HUES6 (cell line): ENCODE measurements at regions not wholly inside any gene's neighbourhood (a gene's known extent, or its start where the extent isn't known, plus 50 kb on each side); places are given as distances from the start of the nearest gene placed in this dataset.

Source experiments
- H3K27ac ChIP-seq: 2 replicates; pipeline ENCODE4 v1.7.0; 2013; ENCODE audit warnings: low read depth, mild to moderate bottlenecking, low read length, inconsistent platforms
- H3K27me3 ChIP-seq: 2 replicates; pipeline ENCODE4 v1.6.1; 2013; ENCODE audit warnings: low read length; ENCODE audit not compliant: control insufficient read depth, insufficient read depth
- H3K36me3 ChIP-seq: 2 replicates; pipeline ENCODE4 v1.6.1; 2013; ENCODE audit warnings: low read length; ENCODE audit not compliant: control insufficient read depth, insufficient read depth
- H3K4me1 ChIP-seq: 2 replicates; pipeline ENCODE4 v1.6.1; 2013; ENCODE audit warnings: low read length; ENCODE audit not compliant: control insufficient read depth, insufficient read depth
- H3K4me3 ChIP-seq: 2 replicates; pipeline ENCODE4 v1.5.1; 2013; ENCODE audit warnings: low read depth, low read length
- H3K9ac ChIP-seq: one replicate; pipeline ENCODE4 v1.6.1; 2013; ENCODE audit warnings: mild to moderate bottlenecking, low read length
- H3K9me3 ChIP-seq: 2 replicates; pipeline ENCODE4 v1.6.1; 2013; ENCODE audit warnings: low read depth, low read length; ENCODE audit not compliant: control insufficient read depth, insufficient read depth

GRCh38 chr11:80448709-80449108, 1007.9 kb upstream of the TENM4 start:
- Histone ChIP-seq H3K4me3 (no peak overlapping the region), H3K4me1 (no peaks in the 10 kb centered on the region), H3K36me3 (no peaks in the 10 kb centered on the region), H3K9ac (no peak overlapping the region), H3K27me3 (no peaks in the 10 kb centered on the region), H3K9me3 (no peaks in the 10 kb centered on the region), H3K27ac (no peak overlapping the region)

- Histone ChIP-seq H3K9ac (no peak overlapping the region), H3K4me3 (no peak overlapping the region)
These were observed 1002.3 kb upstream of the TENM4 start for GRCh38 chr11:80443177-80443576.

GRCh38 chr11:80441821-80442220, 1001.0 kb upstream of the TENM4 start:
- no peaks in the 10 kb centered on the region for H3K27me3 ChIP-seq
- no peak overlapping the region for H3K27ac ChIP-seq
- H3K4me3 ChIP-seq, result no peak overlapping the region
- H3K36me3 ChIP-seq, result no peaks in the 10 kb centered on the region
- H3K9me3 ChIP-seq, result no peaks in the 10 kb centered on the region
- no peak overlapping the region for H3K9ac ChIP-seq
- H3K4me1 ChIP-seq, result no peaks in the 10 kb centered on the region

More at GRCh38 chr11:80443177-80443576, 1002.3 kb upstream of the TENM4 start:
- Histone ChIP-seq H3K4me1 (no peaks in the 10 kb centered on the region), H3K27me3 (no peaks in the 10 kb centered on the region), H3K27ac (no peak overlapping the region), H3K36me3 (no peaks in the 10 kb centered on the region), H3K9me3 (no peaks in the 10 kb centered on the region)

GRCh38 chr11:80440835-80441234, 1000.0 kb upstream of the TENM4 start:
- Histone ChIP-seq H3K36me3 (no peaks in the 10 kb centered on the region), H3K27me3 (no peaks in the 10 kb centered on the region), H3K4me1 (no peaks in the 10 kb centered on the region), H3K9me3 (no peaks in the 10 kb centered on the region), H3K9ac (no peak overlapping the region), H3K4me3 (no peak overlapping the region), H3K27ac (no peak overlapping the region)

GRCh38 chr11:80436547-80436946, 995.7 kb upstream of the TENM4 start:
- H3K36me3 ChIP-seq, result no peaks in the 10 kb centered on the region
- H3K9me3 ChIP-seq, result no peaks in the 10 kb centered on the region
- no peaks in the 10 kb centered on the region for H3K4me1 ChIP-seq
- H3K27ac ChIP-seq, result no peak overlapping the region
- H3K9ac ChIP-seq, result no peak overlapping the region
- H3K4me3 ChIP-seq, result no peak overlapping the region
- no peaks in the 10 kb centered on the region for H3K27me3 ChIP-seq

- H3K4me3 ChIP-seq, result no peak overlapping the region
- H3K27ac ChIP-seq, result no peak overlapping the region
- no peaks in the 10 kb centered on the region for H3K36me3 ChIP-seq
- no peaks in the 10 kb centered on the region for H3K27me3 ChIP-seq
- H3K9ac ChIP-seq, result no peak overlapping the region
- H3K9me3 ChIP-seq, result no peaks in the 10 kb centered on the region
- no peaks in the 10 kb centered on the region for H3K4me1 ChIP-seq
These were observed 994.5 kb upstream of the TENM4 start for GRCh38 chr11:80435345-80435744.

- Histone ChIP-seq H3K27ac (no peak overlapping the region), H3K27me3 (no peaks in the 10 kb centered on the region), H3K9me3 (no peaks in the 10 kb centered on the region), H3K4me1 (no peaks in the 10 kb centered on the region), H3K4me3 (no peak overlapping the region), H3K36me3 (no peaks in the 10 kb centered on the region), H3K9ac (no peak overlapping the region)
These were observed 991.2 kb upstream of the TENM4 start for GRCh38 chr11:80432057-80432456.

GRCh38 chr11:80424012-80424695, 983.3 kb upstream of the TENM4 start:
- H3K27me3 ChIP-seq, result no peaks in the 10 kb centered on the region

GRCh38 chr11:80420374-80420773, 979.5 kb upstream of the TENM4 start:
- Histone ChIP-seq H3K36me3 (no peaks in the 10 kb centered on the region), H3K27me3 (no peaks in the 10 kb centered on the region), H3K27ac (no peak overlapping the region), H3K9ac (no peak overlapping the region), H3K4me3 (no peak overlapping the region), H3K9me3 (no peaks in the 10 kb centered on the region), H3K4me1 (no peaks in the 10 kb centered on the region)

More at GRCh38 chr11:80424012-80424695, 983.3 kb upstream of the TENM4 start:
- no peaks in the 10 kb centered on the region for H3K4me1 ChIP-seq
- H3K27ac ChIP-seq, result no peak overlapping the region
- H3K4me3 ChIP-seq, result no peak overlapping the region
- no peaks in the 10 kb centered on the region for H3K9me3 ChIP-seq
- no peak overlapping the region for H3K9ac ChIP-seq
- H3K36me3 ChIP-seq, result no peaks in the 10 kb centered on the region

- H3K27ac ChIP-seq, result no peak overlapping the region
- H3K4me1 ChIP-seq, result no peaks in the 10 kb centered on the region
- H3K36me3 ChIP-seq, result no peaks in the 10 kb centered on the region
- no peaks in the 10 kb centered on the region for H3K9me3 ChIP-seq
- H3K9ac ChIP-seq, result no peak overlapping the region
- no peaks in the 10 kb centered on the region for H3K27me3 ChIP-seq
- no peak overlapping the region for H3K4me3 ChIP-seq
These were observed 976.9 kb upstream of the TENM4 start for GRCh38 chr11:80417681-80418080.

- no peaks in the 10 kb centered on the region for H3K4me1 ChIP-seq
- H3K27me3 ChIP-seq, result no peaks in the 10 kb centered on the region
- H3K9ac ChIP-seq, result no peak overlapping the region
- peaks cover 5% of the 10 kb centered on the region; the same call in 1 of the 2 replicates for H3K9me3 ChIP-seq
- H3K36me3 ChIP-seq, result no peaks in the 10 kb centered on the region
- H3K4me3 ChIP-seq, result no peak overlapping the region
- no peak overlapping the region for H3K27ac ChIP-seq
These were observed 974.8 kb upstream of the TENM4 start for GRCh38 chr11:80415580-80415979.
